Bronchial epithelial cell (primary cell): ENCODE measurements at regions not wholly inside any gene's neighbourhood (a gene's known extent, or its start where the extent isn't known, plus 50 kb on each side); places are given as distances from the start of the nearest gene placed in this dataset.
"Not testable (repeated sequence)": the region's sequence is repeated elsewhere in the genome, so short reads cannot be mapped to it uniquely, and the experiment has no call there.

Experiments
- DNase-seq: peaks from one replicate; pipeline ENCODE4 v3.0.0-alpha.2; 2010; ENCODE audit warnings: low read depth
- FAIRE-seq: peaks from 2 replicates; lab custom pipeline; 2011; peaks lifted over from hg19 to GRCh38; lab: Jason Lieb, UNC
- H3K27me3 ChIP-seq: 2 replicates; pipeline ENCODE4 v1.5.1; 2011; ENCODE audit warnings: low read length; ENCODE audit not compliant: control insufficient read depth, insufficient read depth
- H3K36me3 ChIP-seq: 2 replicates; pipeline ENCODE4 v1.5.1; 2011; ENCODE audit warnings: low read length; ENCODE audit not compliant: control insufficient read depth, insufficient read depth
- H3K4me3 ChIP-seq: 2 replicates; pipeline ENCODE4 v1.5.1; 2011; ENCODE audit warnings: mild to moderate bottlenecking, low read depth, low read length, control low read depth
- TF ChIP-seq, protein P1 (sequence below): IDR thresholded peaks from 2 replicates; pipeline ENCODE4 v1.5.1; 2011; ENCODE audit warnings: mild to moderate bottlenecking, moderate library complexity, low read length, control low read depth, inconsistent platforms; ENCODE audit not compliant: insufficient read depth, severe bottlenecking

DNA sequence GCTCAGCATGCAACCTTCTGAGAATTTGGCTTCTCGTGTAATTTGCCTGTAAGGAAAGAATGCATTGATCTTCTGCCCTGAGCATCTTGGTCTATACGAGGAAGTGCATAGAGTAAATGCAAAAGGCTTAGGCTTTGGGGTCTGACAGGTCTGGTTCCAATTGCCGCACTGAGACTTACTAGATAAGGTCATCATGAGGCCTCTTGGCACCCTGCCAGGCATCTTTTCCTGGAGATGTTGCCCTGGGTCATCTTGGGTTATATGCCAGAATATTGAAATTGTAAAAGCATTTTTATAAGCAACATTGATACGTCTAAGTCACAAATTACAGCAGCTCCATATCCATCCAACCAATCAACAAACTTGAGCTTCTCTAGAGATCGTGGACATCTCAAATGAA lies 108.8 kb upstream of the WARS2 start:
- TF ChIP-seq, protein P1, sequence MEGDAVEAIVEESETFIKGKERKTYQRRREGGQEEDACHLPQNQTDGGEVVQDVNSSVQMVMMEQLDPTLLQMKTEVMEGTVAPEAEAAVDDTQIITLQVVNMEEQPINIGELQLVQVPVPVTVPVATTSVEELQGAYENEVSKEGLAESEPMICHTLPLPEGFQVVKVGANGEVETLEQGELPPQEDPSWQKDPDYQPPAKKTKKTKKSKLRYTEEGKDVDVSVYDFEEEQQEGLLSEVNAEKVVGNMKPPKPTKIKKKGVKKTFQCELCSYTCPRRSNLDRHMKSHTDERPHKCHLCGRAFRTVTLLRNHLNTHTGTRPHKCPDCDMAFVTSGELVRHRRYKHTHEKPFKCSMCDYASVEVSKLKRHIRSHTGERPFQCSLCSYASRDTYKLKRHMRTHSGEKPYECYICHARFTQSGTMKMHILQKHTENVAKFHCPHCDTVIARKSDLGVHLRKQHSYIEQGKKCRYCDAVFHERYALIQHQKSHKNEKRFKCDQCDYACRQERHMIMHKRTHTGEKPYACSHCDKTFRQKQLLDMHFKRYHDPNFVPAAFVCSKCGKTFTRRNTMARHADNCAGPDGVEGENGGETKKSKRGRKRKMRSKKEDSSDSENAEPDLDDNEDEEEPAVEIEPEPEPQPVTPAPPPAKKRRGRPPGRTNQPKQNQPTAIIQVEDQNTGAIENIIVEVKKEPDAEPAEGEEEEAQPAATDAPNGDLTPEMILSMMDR, result no peak
- DNase-seq (no peak), FAIRE-seq (no peak)
- Histone ChIP-seq H3K27me3 (no peaks in the 10 kb centered on the region), H3K4me3 (no peak overlapping the region), H3K36me3 (no peaks in the 10 kb centered on the region)

DNA sequence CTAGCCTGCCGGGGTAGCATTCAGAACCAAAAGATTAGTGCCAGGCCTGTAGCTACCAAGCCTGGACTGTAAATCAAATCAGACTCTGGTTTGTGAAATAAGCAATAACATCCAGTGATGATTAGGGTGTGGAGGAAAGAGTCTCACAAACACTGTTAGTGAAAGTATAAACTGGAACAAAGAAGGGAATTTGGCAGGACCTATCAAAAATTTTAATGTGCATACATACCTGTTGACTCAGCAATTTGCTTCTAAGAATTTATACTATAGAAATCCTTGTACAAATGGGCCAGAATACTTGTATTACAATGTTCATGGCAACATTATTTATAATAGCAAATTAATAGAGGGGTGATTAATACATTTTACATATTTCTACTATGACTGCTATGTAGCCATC lies 109.8 kb upstream of the WARS2 start:
- DNase-seq (no peak), FAIRE-seq (no peak)
- no peak overlapping the region for H3K4me3 ChIP-seq
- TF ChIP-seq, protein P1, result no peak
- H3K27me3 ChIP-seq, result no peaks in the 10 kb centered on the region
- H3K36me3 ChIP-seq, result no peaks in the 10 kb centered on the region

DNA sequence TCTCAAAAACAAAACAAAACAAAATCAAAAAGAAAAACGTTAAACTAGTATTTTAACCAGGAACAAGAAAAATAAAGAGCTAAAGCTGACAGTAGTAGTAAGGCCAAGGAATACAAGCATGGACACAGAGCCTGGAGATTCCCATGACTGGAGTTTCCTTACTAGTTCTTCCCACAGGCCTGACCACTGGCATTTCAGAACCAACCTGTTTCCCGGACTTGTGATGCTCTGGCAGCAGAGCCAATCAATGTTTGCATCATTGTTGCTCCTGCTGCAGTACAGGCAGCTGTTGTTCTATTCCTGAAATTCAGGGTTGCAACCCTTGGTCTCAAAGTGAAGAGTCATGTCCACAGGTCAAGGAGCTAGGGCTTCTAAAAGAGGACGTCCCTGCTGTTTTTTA lies 111.3 kb upstream of the WARS2 start:
- no peak for FAIRE-seq

DNA sequence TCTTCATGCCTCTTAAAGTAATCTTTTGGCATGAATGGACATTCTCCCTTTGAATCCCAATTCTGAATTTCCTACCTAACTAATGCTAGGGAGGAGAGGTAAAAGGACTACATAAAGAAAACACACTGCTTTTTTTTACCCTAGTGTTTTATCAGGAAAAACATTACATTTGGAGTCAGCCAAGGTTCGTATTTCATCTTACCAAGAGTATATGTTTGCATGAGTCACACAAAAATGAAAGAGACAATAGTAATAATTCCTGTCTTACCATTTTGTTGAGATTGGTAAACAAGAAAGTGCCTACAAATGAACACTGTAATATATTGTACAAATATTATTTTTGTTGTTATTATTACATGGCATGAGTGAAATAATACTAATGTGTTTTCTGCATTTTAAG lies 112.9 kb upstream of the WARS2 start:
- H3K27me3 ChIP-seq, result no peaks in the 10 kb centered on the region
- no peaks in the 10 kb centered on the region for H3K36me3 ChIP-seq
- DNase-seq (peak; percentile 79), FAIRE-seq (no peak)
- TF ChIP-seq, protein P1, result no peak
- no peak overlapping the region for H3K4me3 ChIP-seq

More for the DNA sequence above, 111.3 kb upstream of the WARS2 start:
- Histone ChIP-seq H3K27me3 (no peaks in the 10 kb centered on the region), H3K4me3 (no peak overlapping the region), H3K36me3 (no peaks in the 10 kb centered on the region)
- TF ChIP-seq, protein P1, result no peak
- DNase-seq, result no peak

DNA sequence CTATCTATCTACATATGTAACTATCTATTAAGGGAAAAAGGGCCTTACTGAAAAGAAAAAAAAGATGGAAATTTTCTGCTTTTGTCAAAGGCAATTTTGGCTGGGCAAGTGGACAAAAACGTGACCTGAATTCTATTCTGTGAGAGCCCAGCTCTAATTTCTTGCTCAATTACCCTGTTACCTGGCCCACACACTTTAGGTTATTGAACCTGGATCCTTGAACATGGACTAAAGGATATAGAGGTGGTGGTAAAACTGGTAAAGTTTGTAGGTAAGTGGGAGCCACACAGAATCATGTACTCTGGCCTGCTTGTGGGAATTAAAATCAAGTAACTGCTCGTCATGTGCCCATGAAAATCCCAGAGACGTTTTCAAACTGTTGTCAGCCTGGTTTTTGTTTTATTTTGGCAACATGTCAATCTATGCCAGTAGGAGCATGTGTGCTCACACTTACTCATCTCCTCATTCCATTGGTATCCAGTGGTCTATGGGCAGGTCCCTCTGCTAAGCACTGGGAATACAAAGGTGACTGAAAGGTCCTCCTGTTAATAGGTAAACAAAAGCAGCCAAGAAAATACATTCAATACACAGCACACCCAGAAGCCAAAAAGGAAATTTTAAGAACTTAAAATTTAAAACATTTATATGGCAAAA lies 113.7 kb upstream of the WARS2 start:
- Histone ChIP-seq H3K27me3 (no peaks in the 10 kb centered on the region), H3K36me3 (no peaks in the 10 kb centered on the region), H3K4me3 (no peak overlapping the region)
- peak; percentile 13 for FAIRE-seq
- DNase-seq, result peak; percentile 94
- TF ChIP-seq, protein P1, result no peak

DNA sequence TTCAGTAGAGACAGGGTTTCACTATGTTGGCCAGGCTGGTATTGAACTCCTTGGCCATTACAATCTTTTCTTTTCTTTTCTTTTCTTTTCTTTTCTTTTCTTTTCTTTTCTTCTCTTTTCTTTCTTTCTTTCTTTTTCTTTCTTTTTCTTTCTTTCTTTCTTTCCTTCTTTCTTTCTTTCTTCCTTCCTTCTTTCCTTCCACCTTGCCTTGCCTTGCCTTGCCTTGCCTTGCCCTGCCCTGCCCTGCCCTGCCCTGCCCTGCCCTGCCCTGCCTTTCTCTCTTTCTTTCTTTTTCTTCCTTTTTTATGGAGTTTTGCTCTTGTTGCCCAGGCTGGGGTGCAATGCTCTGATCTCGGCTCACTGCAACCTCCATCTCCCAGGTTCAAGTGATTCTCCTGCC lies 112.5 kb upstream of the HAO2 start:
- FAIRE-seq, DNase-seq, H3K4me3 ChIP-seq, H3K36me3 ChIP-seq, H3K27me3 ChIP-seq: not testable (repeated sequence)
